NCI-H1694 treated with DMSO at 0.1 percent for 48 hours (cell line): ENCODE measurements at regions not wholly inside any gene's neighbourhood (a gene's known extent, or its start where the extent isn't known, plus 50 kb on each side); places are given as distances from the start of the nearest gene placed in this dataset.

Experiments used
- DNase-seq: peaks from one replicate; lab custom pipeline; 2025; lab: John Stamatoyannopoulos, UW

GRCh38 chr7:110148054-110148453 lies 942.9 kb upstream of the LRRN3 start:
- no peak for DNase-seq

- DNase-seq: no peak
These were observed 937.7 kb upstream of the LRRN3 start for GRCh38 chr7:110153222-110153621.

GRCh38 chr7:110156511-110156910 lies 934.4 kb upstream of the LRRN3 start:
- no peak for DNase-seq

GRCh38 chr7:110157631-110158362 lies 933.1 kb upstream of the LRRN3 start:
- no peak for DNase-seq

- DNase-seq: no peak
These were observed 922.9 kb upstream of the LRRN3 start for GRCh38 chr7:110168010-110168409.

- DNase-seq: no peak
These were observed 920.1 kb upstream of the LRRN3 start for GRCh38 chr7:110170841-110171240.

- no peak for DNase-seq
These were observed 913.5 kb upstream of the LRRN3 start for GRCh38 chr7:110177463-110177862.

GRCh38 chr7:110179037-110179436 lies 911.9 kb upstream of the LRRN3 start:
- no peak for DNase-seq

GRCh38 chr7:110181768-110182167 lies 909.2 kb upstream of the LRRN3 start:
- DNase-seq: no peak

GRCh38 chr7:110186334-110186733 lies 904.6 kb upstream of the LRRN3 start:
- DNase-seq: no peak

GRCh38 chr7:110187877-110188554 lies 902.9 kb upstream of the LRRN3 start:
- no peak for DNase-seq

GRCh38 chr7:110204527-110204926 lies 886.4 kb upstream of the LRRN3 start:
- DNase-seq: no peak

- no peak for DNase-seq
These were observed 885.0 kb upstream of the LRRN3 start for GRCh38 chr7:110205899-110206298.

GRCh38 chr7:110209884-110210283 lies 881.0 kb upstream of the LRRN3 start:
- DNase-seq: no peak

GRCh38 chr7:110210941-110211608 lies 879.9 kb upstream of the LRRN3 start:
- no peak for DNase-seq

- no peak for DNase-seq
These were observed 866.3 kb upstream of the LRRN3 start for GRCh38 chr7:110224643-110225042.

GRCh38 chr7:110246118-110246517 lies 844.8 kb upstream of the LRRN3 start:
- no peak for DNase-seq

- peak; percentile 52 for DNase-seq
These were observed 837.8 kb upstream of the LRRN3 start for GRCh38 chr7:110253093-110253492.

- no peak for DNase-seq
These were observed 833.3 kb upstream of the LRRN3 start for GRCh38 chr7:110257673-110258072.

GRCh38 chr7:110262251-110262650 lies 828.7 kb upstream of the LRRN3 start:
- no peak for DNase-seq

- no peak for DNase-seq
These were observed 826.6 kb upstream of the LRRN3 start for GRCh38 chr7:110264288-110264687.

- no peak for DNase-seq
These were observed 809.6 kb upstream of the LRRN3 start for GRCh38 chr7:110281362-110281761.

- DNase-seq: no peak
These were observed 807.9 kb upstream of the LRRN3 start for GRCh38 chr7:110283056-110283455.
